ENCODE measurements at regions not wholly inside any gene's neighbourhood (a gene's known extent, or its start where the extent isn't known, plus 50 kb on each side); places are given as distances from the start of the nearest gene placed in this dataset.

DNA sequence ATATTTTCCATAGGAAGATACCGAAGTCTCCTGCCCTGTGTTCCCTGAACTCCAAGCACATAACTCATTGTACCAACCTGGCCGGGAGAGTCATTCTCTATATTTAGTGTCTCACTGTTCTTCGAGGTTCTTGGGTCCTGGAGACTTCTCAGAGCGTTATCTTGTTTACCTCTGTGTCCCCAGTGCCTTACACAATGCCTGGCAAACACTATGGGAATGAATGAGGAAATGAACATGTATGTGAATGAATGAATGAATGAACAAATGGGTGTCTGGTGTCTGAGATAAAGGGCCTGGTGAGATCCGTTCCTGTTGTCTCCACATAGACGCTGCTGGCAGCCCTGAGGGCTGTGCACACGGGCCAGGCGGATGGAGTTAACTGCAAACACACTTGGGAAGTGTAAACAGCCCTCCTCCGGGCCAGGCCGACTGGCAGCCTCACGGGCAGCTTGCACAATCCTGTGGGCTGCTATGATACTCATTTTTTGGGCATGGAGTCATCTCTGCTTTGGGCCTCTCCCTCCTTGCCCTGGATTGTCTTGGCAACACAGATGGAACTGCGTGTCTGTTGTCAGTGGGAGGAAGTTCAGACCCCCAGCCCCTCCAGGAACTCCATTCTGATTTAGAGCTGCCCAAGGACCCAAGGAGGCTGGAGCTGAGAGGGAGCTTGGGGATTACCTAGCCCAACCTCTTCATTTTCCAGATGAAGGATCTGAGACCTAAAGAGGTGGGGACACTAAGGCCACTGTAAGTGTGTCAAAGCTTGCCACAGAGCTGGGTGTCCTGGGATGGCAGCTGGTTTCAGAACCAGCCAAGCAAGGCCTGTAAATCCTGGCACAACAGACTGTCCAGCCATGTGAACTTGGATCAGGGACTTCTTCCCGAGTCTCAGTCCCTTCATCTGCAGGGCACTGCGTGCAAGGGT, 124.4 kb downstream of the INHBB start (continued):
- TF ChIP-seq NFKB2 (CRISPR knock-in tag; IDR thresholded peaks at IDR 0.05; ENCODE audit: borderline replicate concordance) = peak; percentile 58; the same call in 1 of the 2 replicates
- peak; percentile 28; the same call in 1 of the 2 replicates for TF ChIP-seq RFXAP (CRISPR knock-in tag; IDR thresholded peaks at IDR 0.05; ENCODE audit: borderline replicate concordance)
- 0 out of 2 replicates have a peak, but pooled peaks have one; percentile 43 for TF ChIP-seq ZNF589 (CRISPR knock-in tag; conservative IDR thresholded peaks at IDR 0.05)
- peak; percentile 11; the same call in 1 of the 2 replicates for TF ChIP-seq FOSL1 (CRISPR knock-in tag; IDR thresholded peaks at IDR 0.05; ENCODE audit: borderline replicate concordance)
- TF ChIP-seq TFE3 (CRISPR knock-in tag; IDR thresholded peaks at IDR 0.05) = peak; percentile 84
- TF ChIP-seq ZNF274 (CRISPR knock-in tag; IDR thresholded peaks at IDR 0.05) = peak; percentile 58; the same call in 1 of the 2 replicates
- TF ChIP-seq DMAP1 (CRISPR knock-in tag; IDR thresholded peaks at IDR 0.05) = peak; percentile 59; the same call in 1 of the 2 replicates
- TF ChIP-seq ONECUT2 (CRISPR knock-in tag; IDR thresholded peaks at IDR 0.05) = no peak
- peak; percentile 32; the same call in 1 of the 2 replicates for TF ChIP-seq ZNF224 (CRISPR knock-in tag; IDR thresholded peaks at IDR 0.05)
- no peak for TF ChIP-seq JARID2 (CRISPR knock-in tag; IDR thresholded peaks at IDR 0.05; ENCODE audit: insufficient replicate concordance)
- TF ChIP-seq NFKBIZ (CRISPR knock-in tag; IDR thresholded peaks at IDR 0.05) = no peak; the same call in 1 of the 2 replicates
- TF ChIP-seq LCORL (IDR thresholded peaks at IDR 0.05) = no peak
- TF ChIP-seq LCORL (CRISPR knock-in tag; IDR thresholded peaks at IDR 0.05) = peak; percentile 99
- no peak for TF ChIP-seq ATRX (CRISPR knock-in tag; IDR thresholded peaks at IDR 0.05; ENCODE audit: borderline replicate concordance)
- peak; percentile 92 for TF ChIP-seq TBX2 (CRISPR knock-in tag; IDR thresholded peaks at IDR 0.05; ENCODE audit: borderline replicate concordance)
- TF ChIP-seq ZNF275 (CRISPR knock-in tag; IDR thresholded peaks at IDR 0.05; ENCODE audit: borderline replicate concordance) = no peak
- peak; percentile 69 for TF ChIP-seq SKI (IDR thresholded peaks at IDR 0.05; ENCODE audit: partially characterized antibody)
- TF ChIP-seq THAP8 (CRISPR knock-in tag; IDR thresholded peaks at IDR 0.05; ENCODE audit: borderline replicate concordance) = no peak
- peak; percentile 50; the same call in 1 of the 2 replicates for TF ChIP-seq GLI4 (CRISPR knock-in tag; IDR thresholded peaks at IDR 0.05; ENCODE audit: borderline replicate concordance)
- TF ChIP-seq MTA1 (CRISPR knock-in tag; IDR thresholded peaks at IDR 0.05; ENCODE audit: borderline replicate concordance) = peak; percentile 93; the same call in 1 of the 2 replicates
- TF ChIP-seq PBX2 (CRISPR knock-in tag; IDR thresholded peaks at IDR 0.05) = no peak
- TF ChIP-seq ZNF331 (CRISPR knock-in tag; IDR thresholded peaks at IDR 0.05) = peak; percentile 82
- TF ChIP-seq SMAD1 (CRISPR knock-in tag; IDR thresholded peaks at IDR 0.05; ENCODE audit: borderline replicate concordance, low read depth) = peak; percentile 88; the same call in 1 of the 2 replicates
